ENCODE measurements at regions not wholly inside any gene's neighbourhood (a gene's known extent, or its start where the extent isn't known, plus 50 kb on each side); places are given as distances from the start of the nearest gene placed in this dataset.

DNA sequence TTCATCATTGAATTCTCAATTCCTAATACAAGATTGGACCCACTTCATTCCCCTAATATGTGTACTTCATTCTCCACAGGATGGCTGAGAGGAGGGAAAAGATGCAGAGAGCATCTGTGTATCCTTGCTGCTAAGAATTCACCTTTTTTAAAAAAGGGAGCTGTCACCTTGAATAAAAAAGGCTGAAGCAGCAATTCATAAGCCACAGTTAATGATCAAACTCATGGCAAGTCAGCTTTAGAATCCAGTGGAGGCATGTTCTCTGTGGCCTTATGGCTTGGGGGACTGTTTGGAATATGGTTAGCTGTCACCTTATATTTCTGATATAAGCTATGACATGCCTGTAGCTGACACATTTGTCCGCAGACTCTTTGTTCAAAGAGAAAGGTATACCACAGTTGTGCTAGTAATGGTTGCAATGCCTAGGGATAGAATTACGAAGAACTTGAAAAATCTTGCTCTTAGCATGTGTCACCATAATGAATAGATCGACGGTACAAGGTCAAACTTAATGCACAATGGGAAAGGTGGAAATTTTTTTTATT, 256.8 kb upstream of the TNC start:
- whole genome bisulfite sequencing (ENCODE audit: insufficient coverage), result 100% methylated on average over 1 of the region's 4 CpGs
- Histone ChIP-seq H3K27ac (ENCODE audit: low read length) (no peak overlapping the region), H3K4me1 (ENCODE audit: control insufficient read depth, insufficient read depth, low read length) (no peaks in the 10 kb centered on the region), H3K27me3 (ENCODE audit: control insufficient read depth, insufficient read depth, low read length) (no peaks in the 10 kb centered on the region), H3K36me3 (ENCODE audit: control insufficient read depth, insufficient read depth, low read length) (no peaks in the 10 kb centered on the region), H3K9me3 (replicated peaks; ENCODE audit: control insufficient read depth, low read depth, low read length) (no peaks in the 10 kb centered on the region), H3K4me3 (ENCODE audit: low read length) (no peak overlapping the region)
- no peak for DNase-seq

DNA sequence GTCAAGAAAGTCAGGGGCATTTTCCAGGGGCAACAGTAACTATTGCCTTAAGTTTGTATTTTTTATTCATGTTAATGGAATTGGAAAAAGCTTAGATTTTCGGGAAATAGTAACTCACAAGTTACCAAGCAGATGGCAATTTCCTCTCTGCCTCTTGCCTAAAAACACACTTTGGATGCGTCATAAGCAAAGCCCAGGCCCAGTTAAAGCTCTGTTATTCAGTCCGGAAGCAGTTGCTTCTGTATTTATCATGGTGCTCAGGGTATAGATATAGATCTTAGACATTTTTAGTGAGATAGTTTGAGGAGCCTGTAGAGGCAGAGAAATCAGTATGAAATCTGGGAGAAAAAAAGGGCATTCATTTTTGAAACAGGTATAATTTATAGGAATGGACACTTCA, 260.3 kb upstream of the TNC start:
- H3K27ac ChIP-seq (ENCODE audit: low read length), result no peak overlapping the region
- H3K4me3 ChIP-seq (ENCODE audit: low read length), result no peak overlapping the region
- H3K27me3 ChIP-seq (ENCODE audit: control insufficient read depth, insufficient read depth, low read length), result no peaks in the 10 kb centered on the region
- DNase-seq, result no peak
- H3K36me3 ChIP-seq (ENCODE audit: control insufficient read depth, insufficient read depth, low read length), result no peaks in the 10 kb centered on the region
- WGBS (ENCODE audit: insufficient coverage), result 100% methylated on average over 1 of the region's 3 CpGs
- H3K9me3 ChIP-seq (replicated peaks; ENCODE audit: control insufficient read depth, low read depth, low read length), result peaks cover 6% of the 10 kb centered on the region
- H3K4me1 ChIP-seq (ENCODE audit: control insufficient read depth, insufficient read depth, low read length), result no peaks in the 10 kb centered on the region

DNA sequence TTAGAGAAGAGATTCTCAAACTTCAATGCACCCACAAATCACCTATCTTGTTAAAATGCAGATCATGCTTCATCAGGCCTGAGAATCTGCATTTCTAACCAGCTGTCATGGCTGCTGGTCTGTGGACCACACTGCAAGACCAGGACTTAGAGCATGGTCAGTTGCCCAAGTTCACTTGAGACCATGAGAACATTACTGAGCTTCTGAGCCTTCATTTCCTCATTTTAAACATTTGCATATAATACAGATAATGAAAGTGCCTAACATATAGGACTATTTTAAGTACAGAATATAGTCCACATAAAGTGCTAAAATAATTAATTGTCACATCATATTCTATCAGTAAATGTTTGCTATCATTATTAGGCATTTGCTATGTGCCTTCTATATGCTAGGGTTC, 260.8 kb upstream of the TNC start:
- Histone ChIP-seq H3K27me3 (ENCODE audit: control insufficient read depth, insufficient read depth, low read length) (no peaks in the 10 kb centered on the region), H3K4me3 (ENCODE audit: low read length) (no peak overlapping the region), H3K4me1 (ENCODE audit: control insufficient read depth, insufficient read depth, low read length) (no peaks in the 10 kb centered on the region), H3K27ac (ENCODE audit: low read length) (no peak overlapping the region), H3K9me3 (replicated peaks; ENCODE audit: control insufficient read depth, low read depth, low read length) (peaks cover 6% of the 10 kb centered on the region), H3K36me3 (ENCODE audit: control insufficient read depth, insufficient read depth, low read length) (no peaks in the 10 kb centered on the region)
- no peak for DNase-seq

DNA sequence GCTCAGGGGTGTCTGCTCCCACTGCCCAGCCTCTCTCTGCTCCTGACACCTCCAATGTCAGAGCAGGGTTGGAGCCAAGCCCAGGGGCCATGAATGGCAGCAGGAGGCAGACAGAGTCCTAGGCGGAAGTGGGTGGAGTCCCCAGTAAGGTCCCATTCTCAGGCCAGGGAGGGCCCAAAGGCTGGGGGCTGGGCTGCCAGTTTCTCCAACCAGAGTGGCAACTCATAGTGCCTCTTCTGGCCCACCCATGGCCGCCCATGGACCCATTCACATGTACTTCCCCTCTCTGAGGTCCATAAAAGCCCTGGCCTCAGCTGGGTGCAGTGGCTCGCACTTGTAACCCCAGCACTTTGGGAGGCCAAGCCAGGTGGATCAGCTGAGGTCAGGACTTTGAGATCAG, 261.8 kb upstream of the TNC start:
- 90% methylated on average over 2 of the region's 3 CpGs for WGBS (ENCODE audit: insufficient coverage)
- Histone ChIP-seq H3K27me3 (ENCODE audit: control insufficient read depth, insufficient read depth, low read length) (no peaks in the 10 kb centered on the region), H3K27ac (ENCODE audit: low read length) (no peak overlapping the region), H3K4me3 (ENCODE audit: low read length) (no peak overlapping the region), H3K9me3 (replicated peaks; ENCODE audit: control insufficient read depth, low read depth, low read length) (peaks cover 6% of the 10 kb centered on the region), H3K4me1 (ENCODE audit: control insufficient read depth, insufficient read depth, low read length) (no peaks in the 10 kb centered on the region), H3K36me3 (ENCODE audit: control insufficient read depth, insufficient read depth, low read length) (no peaks in the 10 kb centered on the region)
- no peak for DNase-seq

DNA sequence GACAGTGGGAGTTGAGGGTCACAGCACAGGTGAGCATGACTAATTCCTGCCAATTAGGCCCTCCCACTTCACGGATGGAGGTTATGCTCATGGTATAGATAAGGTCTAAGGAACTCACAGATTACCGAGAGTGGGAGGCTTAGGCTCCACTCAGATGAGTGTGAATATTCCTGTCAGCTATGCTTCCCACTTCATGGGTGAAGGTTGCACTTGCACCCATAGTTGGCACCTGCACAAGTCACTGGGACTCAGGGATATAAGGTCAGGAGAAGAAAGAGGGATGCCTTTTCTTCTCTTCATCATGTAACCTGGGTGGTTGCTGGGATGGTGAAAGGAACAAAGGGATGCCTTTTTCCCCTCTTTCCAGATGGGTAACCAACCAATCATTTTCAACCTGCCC, 264.9 kb upstream of the TNC start:
- no peaks in the 10 kb centered on the region for H3K4me1 ChIP-seq (ENCODE audit: control insufficient read depth, insufficient read depth, low read length)
- DNase-seq, result no peak
- peaks cover 6% of the 10 kb centered on the region for H3K9me3 ChIP-seq (replicated peaks; ENCODE audit: control insufficient read depth, low read depth, low read length)
- no peaks in the 10 kb centered on the region for H3K36me3 ChIP-seq (ENCODE audit: control insufficient read depth, insufficient read depth, low read length)
- no peak overlapping the region for H3K4me3 ChIP-seq (ENCODE audit: low read length)
- no CpG with 5 or more reads among the region's 2 CpGs for WGBS (ENCODE audit: insufficient coverage)
- H3K27me3 ChIP-seq (ENCODE audit: control insufficient read depth, insufficient read depth, low read length), result no peaks in the 10 kb centered on the region
- no peak overlapping the region for H3K27ac ChIP-seq (ENCODE audit: low read length)

DNA sequence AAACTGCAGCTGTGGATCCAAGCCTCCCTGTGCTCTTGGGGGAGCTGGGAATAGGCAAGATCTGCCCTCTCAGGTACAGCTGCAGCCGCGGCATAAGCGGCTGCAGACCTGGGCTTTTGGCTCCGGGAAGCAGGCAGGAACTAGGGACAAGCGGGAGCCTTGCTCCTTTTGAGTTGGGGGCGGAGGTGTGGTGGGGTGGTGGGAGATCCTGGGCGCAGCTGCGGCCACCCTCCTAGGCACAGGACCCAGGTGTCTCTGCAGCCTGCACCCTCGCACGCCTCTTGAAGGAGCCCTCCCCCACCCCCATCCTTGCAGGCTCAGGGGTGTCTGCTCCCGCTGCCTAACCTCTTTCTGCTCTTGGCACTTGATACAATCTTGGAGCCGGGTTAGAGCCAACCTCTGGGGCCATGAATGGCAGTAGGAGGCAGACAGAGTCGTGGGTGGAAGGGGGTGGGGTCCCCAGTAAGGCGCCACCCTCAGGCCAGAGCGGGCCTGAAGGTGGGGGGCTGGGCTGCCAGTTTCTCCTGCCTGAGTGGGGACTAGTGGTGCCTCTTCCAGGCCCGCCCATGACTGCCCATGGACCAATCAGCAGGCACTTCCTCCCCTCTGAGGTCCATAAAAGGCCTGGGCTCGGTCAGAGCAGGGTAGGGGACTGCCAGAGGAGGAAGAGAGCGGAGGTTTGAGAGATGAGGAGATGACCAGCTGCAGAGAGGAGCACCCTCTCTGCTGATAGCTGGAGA, 267.6 kb upstream of the TNC start:
- no peaks in the 10 kb centered on the region for H3K36me3 ChIP-seq (ENCODE audit: control insufficient read depth, insufficient read depth, low read length)
- WGBS (ENCODE audit: insufficient coverage), result 93% methylated on average over 9 of the region's 18 CpGs
- no peaks in the 10 kb centered on the region for H3K4me1 ChIP-seq (ENCODE audit: control insufficient read depth, insufficient read depth, low read length)

DNA sequence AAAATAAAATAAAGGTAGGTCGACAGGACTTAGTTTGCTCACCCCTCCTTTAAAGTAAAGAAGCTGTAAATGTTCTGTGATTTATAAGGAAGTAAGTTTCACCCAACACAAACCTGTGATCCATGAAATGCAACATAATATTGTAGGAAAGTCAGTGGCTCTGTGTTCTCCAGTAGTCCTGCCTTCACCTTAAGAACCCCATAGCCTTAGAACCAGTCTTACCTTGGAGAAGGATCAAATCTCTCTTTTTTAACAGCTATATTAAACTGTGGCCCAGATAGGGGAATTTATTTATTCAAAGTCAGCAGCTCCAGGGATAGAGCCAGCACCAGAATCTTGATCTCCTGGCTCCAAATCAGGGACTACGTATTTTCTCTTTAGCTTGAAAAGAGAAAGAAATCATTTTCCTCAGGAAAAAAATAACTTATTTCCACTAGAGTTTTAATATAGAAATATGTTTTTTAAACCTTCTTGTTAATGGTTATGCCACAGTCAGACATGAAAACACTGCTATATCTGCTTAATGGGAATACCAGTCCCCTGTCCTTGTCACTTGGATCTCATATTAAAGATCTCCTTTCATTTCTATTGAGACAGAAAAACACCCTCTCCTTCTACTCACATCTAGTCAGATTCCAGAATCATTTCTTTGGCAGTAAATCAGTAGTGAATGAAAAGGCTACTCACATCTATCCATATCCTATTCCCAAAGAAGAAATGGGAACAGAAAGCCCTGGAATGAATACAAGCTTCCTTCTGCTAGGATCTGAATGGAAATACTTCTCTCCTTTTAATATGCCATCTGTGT, 269.2 kb upstream of the TNC start:
- Histone ChIP-seq H3K27me3 (ENCODE audit: control insufficient read depth, insufficient read depth, low read length) (no peaks in the 10 kb centered on the region), H3K4me3 (ENCODE audit: low read length) (no peak overlapping the region), H3K27ac (ENCODE audit: low read length) (peak overlapping the region; percentile 11), H3K9me3 (replicated peaks; ENCODE audit: control insufficient read depth, low read depth, low read length) (peaks cover 6% of the 10 kb centered on the region), H3K36me3 (ENCODE audit: control insufficient read depth, insufficient read depth, low read length) (no peaks in the 10 kb centered on the region), H3K4me1 (ENCODE audit: control insufficient read depth, insufficient read depth, low read length) (no peaks in the 10 kb centered on the region)
- no CpG with 5 or more reads among the region's 2 CpGs for WGBS (ENCODE audit: insufficient coverage)
- peak; percentile 88 for DNase-seq

More for the DNA sequence above, 267.6 kb upstream of the TNC start:
- Histone ChIP-seq H3K27ac (ENCODE audit: low read length) (no peak overlapping the region), H3K4me3 (ENCODE audit: low read length) (no peak overlapping the region), H3K9me3 (replicated peaks; ENCODE audit: control insufficient read depth, low read depth, low read length) (peaks cover 6% of the 10 kb centered on the region), H3K27me3 (ENCODE audit: control insufficient read depth, insufficient read depth, low read length) (no peaks in the 10 kb centered on the region)
- DNase-seq, result no peak

DNA sequence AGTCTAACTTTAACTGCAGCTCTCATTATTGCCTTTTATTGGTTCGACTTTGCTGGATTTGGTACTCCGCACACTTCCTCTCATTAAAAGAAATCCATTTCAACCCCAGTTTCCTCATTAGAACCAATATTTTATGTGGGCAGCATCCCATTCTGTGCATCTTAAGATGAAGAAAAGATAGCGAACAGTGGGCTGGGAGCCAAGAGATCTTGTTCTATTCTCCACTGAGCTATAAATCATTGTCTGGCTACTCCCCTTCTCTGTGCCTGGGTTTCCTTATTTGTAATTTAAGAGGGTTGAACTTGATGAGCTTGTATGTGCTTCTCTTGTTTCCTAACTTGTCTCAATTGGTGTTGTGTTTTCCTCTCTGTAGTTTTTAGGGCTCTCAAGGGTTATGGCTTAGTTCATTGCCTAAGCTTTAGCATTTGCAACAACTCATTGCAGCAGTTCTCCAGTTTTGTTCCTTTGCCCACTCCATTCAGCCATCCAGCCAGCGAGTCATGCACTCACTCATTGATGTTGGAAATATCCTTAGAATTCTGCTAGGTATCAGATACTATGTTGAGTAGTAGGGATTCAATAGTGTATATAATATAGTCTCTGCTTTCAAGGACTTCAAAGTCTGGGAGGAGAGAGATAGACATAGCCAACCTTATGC, 273.3 kb upstream of the TNC start:
- no peaks in the 10 kb centered on the region for H3K27me3 ChIP-seq (ENCODE audit: control insufficient read depth, insufficient read depth, low read length)
- WGBS (ENCODE audit: insufficient coverage), result 60% methylated on average over 1 of the region's 4 CpGs
- H3K27ac ChIP-seq (ENCODE audit: low read length), result no peak overlapping the region
- no peaks in the 10 kb centered on the region for H3K9me3 ChIP-seq (replicated peaks; ENCODE audit: control insufficient read depth, low read depth, low read length)
- no peak overlapping the region for H3K4me3 ChIP-seq (ENCODE audit: low read length)
- no peaks in the 10 kb centered on the region for H3K36me3 ChIP-seq (ENCODE audit: control insufficient read depth, insufficient read depth, low read length)
- DNase-seq, result no peak
- peaks cover 5% of the 10 kb centered on the region for H3K4me1 ChIP-seq (ENCODE audit: control insufficient read depth, insufficient read depth, low read length)

DNA sequence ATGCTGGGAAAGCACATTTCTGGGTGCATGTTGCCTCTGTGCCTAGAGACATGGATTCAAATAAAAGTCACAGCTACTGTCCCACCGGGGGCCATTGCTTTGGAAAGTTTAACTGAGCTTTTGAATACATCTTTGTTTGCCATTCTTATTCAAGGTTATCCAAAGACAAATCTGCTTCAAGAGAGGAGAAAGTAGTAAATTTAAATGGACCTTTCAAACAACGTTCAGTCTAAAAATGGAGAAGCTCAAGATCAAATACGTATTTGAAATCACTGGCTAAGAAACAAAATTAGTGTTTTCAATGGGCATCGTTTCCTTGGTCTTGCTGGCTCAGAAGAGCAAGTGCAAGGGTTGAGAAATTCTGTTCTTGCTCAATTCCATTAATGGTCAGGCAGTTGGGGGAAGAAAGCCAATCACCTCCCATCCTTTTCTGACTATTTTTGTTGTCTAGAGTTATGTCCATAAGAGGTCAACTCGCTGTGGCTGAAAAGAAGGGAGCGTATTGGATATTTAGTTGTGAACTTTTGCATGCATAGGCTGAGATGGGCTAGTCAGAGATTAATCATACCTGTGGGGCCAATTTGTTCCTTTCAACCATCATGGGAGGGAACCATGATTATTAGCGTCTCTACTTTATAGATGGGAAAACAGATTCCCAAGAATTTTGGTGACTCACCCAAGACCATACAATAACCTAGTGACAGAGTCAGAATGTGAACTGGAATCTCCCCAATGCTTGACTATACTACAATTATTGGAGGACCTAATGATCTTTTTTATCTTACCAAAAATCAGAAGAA, 276.2 kb upstream of the TNC start:
- 93% methylated on average over 3 of the region's 7 CpGs for WGBS (ENCODE audit: insufficient coverage)
- Histone ChIP-seq H3K4me1 (ENCODE audit: control insufficient read depth, insufficient read depth, low read length) (peaks cover 9% of the 10 kb centered on the region), H3K27ac (ENCODE audit: low read length) (no peak overlapping the region), H3K4me3 (ENCODE audit: low read length) (no peak overlapping the region), H3K9me3 (replicated peaks; ENCODE audit: control insufficient read depth, low read depth, low read length) (no peaks in the 10 kb centered on the region), H3K27me3 (ENCODE audit: control insufficient read depth, insufficient read depth, low read length) (no peaks in the 10 kb centered on the region), H3K36me3 (ENCODE audit: control insufficient read depth, insufficient read depth, low read length) (no peaks in the 10 kb centered on the region)
- DNase-seq, result no peak

Data from muscle of leg (tissue), 3 donors.